ENCODE measurements at regions not wholly inside any gene's neighbourhood (a gene's known extent, or its start where the extent isn't known, plus 50 kb on each side); places are given as distances from the start of the nearest gene placed in this dataset.

GRCh38 chr14:95424529-95424928 lies 91.9 kb downstream of the SYNE3 start:
- TF ChIP-seq CTCF (IDR thresholded peaks at IDR 0.05; ENCODE audit: insufficient read depth, low read length, poor library complexity, severe bottlenecking) (no peak), EZH2phosphoT487 (conservative IDR thresholded peaks at IDR 0.05; ENCODE audit: low read length) (no peak)
